HFFc6 (cell line): ENCODE measurements at regions not wholly inside any gene's neighbourhood (a gene's known extent, or its start where the extent isn't known, plus 50 kb on each side); places are given as distances from the start of the nearest gene placed in this dataset.

Source experiments
- DNase-seq: peaks from one replicate; pipeline ENCODE4 v3.0.0-alpha.2; 2018
- H3K27ac Mint-ChIP-seq: 2 replicates; pipeline ENCODE4 v1.8.0; 2020; ENCODE audit warnings: mild to moderate bottlenecking, mixed read lengths
- H3K27me3 Mint-ChIP-seq: 2 replicates; pipeline ENCODE4 v1.8.0; 2021; ENCODE audit warnings: mild to moderate bottlenecking, moderate library complexity, mixed read lengths; ENCODE audit not compliant: insufficient read depth
- H3K36me3 Mint-ChIP-seq: 2 replicates; pipeline ENCODE4 v1.8.0; 2021; ENCODE audit warnings: low read depth, mixed read lengths
- H3K4me1 Mint-ChIP-seq: 2 replicates; pipeline ENCODE4 v1.8.0; 2020; ENCODE audit warnings: low read depth, mixed read lengths
- H3K4me3 Mint-ChIP-seq: 2 replicates; pipeline ENCODE4 v1.8.0; 2020; ENCODE audit warnings: mild to moderate bottlenecking, moderate library complexity, mixed read lengths
- H3K9me3 Mint-ChIP-seq: 2 replicates; pipeline ENCODE4 v1.8.0; 2020; ENCODE audit warnings: mild to moderate bottlenecking, mixed read lengths
- TF ChIP-seq, protein P1 (sequence below): fragments of 200-600 bp; sonication (generic); IDR thresholded peaks from 2 replicates; pipeline ENCODE4 v1.5.0; 2021; ENCODE audit warnings: antibody characterized with exemption, mild to moderate bottlenecking

DNA sequence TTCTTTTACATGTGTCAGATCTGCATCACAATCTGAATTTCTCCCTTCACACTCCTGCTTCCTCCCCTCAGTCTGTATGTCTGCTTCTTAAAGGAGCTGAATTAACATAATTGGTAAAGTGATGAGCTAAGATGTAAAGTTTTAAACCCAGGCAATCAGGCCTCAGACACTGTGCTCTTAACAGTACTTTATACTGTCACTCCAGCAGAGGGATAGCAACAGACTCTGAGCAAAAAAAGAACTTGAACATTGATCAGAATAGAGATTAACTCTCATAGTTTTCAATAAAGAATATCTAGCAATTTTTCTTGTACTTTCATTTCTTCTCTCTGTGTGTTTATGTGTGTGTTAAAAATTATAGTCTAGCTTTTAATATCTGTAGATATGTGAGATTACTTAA, 110.3 kb downstream of the DUSP10 start:
- Mint-ChIP-seq H3K4me3 (no peak overlapping the region), H3K9me3 (peaks cover 1% of the 10 kb centered on the region; the same call in 1 of the 2 replicates), H3K27ac (no peak overlapping the region), H3K4me1 (peaks cover 9% of the 10 kb centered on the region), H3K27me3 (no peaks in the 10 kb centered on the region; the same call in 1 of the 2 replicates), H3K36me3 (no peaks in the 10 kb centered on the region)
- no peak for DNase-seq
- TF ChIP-seq, protein P1, sequence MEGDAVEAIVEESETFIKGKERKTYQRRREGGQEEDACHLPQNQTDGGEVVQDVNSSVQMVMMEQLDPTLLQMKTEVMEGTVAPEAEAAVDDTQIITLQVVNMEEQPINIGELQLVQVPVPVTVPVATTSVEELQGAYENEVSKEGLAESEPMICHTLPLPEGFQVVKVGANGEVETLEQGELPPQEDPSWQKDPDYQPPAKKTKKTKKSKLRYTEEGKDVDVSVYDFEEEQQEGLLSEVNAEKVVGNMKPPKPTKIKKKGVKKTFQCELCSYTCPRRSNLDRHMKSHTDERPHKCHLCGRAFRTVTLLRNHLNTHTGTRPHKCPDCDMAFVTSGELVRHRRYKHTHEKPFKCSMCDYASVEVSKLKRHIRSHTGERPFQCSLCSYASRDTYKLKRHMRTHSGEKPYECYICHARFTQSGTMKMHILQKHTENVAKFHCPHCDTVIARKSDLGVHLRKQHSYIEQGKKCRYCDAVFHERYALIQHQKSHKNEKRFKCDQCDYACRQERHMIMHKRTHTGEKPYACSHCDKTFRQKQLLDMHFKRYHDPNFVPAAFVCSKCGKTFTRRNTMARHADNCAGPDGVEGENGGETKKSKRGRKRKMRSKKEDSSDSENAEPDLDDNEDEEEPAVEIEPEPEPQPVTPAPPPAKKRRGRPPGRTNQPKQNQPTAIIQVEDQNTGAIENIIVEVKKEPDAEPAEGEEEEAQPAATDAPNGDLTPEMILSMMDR, result no peak

DNA sequence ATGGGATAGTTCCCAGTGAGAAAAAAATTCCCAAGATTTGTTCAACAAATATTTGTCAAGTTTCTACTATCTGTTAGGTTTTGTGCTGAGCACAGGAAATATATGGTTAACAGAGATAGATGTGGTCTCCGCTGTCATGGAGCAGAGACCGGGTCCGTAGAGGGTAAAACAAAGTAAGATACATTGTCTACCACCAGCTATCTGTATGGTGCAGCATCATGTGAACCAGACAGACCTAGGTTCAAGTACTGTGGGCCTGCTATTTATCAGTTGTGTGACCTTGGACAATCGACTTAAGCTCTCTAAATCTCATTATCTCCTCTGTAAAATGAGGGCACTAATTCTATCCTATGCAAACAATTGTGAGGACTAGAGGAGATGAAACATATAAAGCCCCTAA, 109.8 kb downstream of the DUSP10 start:
- TF ChIP-seq, protein P1, result no peak
- Mint-ChIP-seq H3K9me3 (no peaks in the 10 kb centered on the region), H3K4me3 (no peak overlapping the region), H3K36me3 (no peaks in the 10 kb centered on the region), H3K27ac (no peak overlapping the region), H3K4me1 (peaks cover 15% of the 10 kb centered on the region), H3K27me3 (no peaks in the 10 kb centered on the region; the same call in 1 of the 2 replicates)
- DNase-seq, result no peak

DNA sequence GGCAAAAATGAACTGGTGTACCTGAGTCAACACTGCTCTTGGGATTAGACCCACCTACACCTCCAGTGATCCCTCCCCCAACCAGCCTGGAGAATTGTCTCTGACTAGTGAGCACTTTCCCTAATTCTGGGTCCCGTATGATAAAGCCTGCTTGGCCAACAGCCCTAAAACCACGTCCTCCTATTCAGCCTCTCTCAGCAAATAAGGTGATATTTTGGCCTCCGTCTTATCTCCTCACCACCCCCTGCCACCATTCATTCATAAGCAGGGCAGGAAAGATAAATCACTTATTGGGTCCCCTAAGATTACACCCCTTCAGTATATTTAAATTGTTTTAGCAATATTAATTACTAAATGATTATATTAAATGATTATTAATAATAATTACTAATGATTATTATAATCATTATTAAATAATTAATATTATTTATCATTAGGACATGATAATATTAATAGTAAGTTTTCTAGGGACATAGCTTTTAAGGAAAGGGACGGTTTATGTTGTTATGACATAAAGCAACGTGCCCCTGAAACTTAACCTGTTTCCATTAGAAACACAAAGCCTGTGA, 108.0 kb downstream of the DUSP10 start:
- Mint-ChIP-seq H3K9me3 (no peaks in the 10 kb centered on the region), H3K4me3 (no peak overlapping the region), H3K27me3 (no peaks in the 10 kb centered on the region; the same call in 1 of the 2 replicates), H3K36me3 (no peaks in the 10 kb centered on the region), H3K27ac (no peak overlapping the region), H3K4me1 (peaks cover 26% of the 10 kb centered on the region)
- TF ChIP-seq, protein P1, result no peak
- no peak for DNase-seq

DNA sequence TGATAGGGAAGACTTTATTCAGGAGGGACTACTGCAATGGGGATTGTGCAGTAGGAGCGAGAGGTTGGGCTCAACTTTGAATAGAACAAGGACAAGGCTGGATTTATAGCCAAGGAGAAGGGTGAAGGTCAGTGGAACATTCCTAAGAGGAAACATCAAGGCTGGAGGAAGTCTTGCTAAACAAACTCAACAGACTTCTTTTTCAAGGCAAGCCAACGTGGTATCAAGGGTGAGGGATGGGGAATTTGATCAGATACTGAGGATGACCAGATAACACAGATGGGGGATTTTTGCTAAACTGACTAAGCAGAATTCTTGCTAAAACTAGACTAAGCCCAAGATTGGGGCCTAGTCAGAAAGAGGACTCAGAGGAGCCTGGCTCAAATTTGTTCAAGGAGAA, 107.3 kb downstream of the DUSP10 start:
- DNase-seq, result no peak
- Mint-ChIP-seq H3K4me1 (peaks cover 26% of the 10 kb centered on the region), H3K27ac (no peak overlapping the region), H3K27me3 (no peaks in the 10 kb centered on the region; the same call in 1 of the 2 replicates), H3K9me3 (no peaks in the 10 kb centered on the region), H3K4me3 (no peak overlapping the region), H3K36me3 (no peaks in the 10 kb centered on the region)
- TF ChIP-seq, protein P1, result no peak

DNA sequence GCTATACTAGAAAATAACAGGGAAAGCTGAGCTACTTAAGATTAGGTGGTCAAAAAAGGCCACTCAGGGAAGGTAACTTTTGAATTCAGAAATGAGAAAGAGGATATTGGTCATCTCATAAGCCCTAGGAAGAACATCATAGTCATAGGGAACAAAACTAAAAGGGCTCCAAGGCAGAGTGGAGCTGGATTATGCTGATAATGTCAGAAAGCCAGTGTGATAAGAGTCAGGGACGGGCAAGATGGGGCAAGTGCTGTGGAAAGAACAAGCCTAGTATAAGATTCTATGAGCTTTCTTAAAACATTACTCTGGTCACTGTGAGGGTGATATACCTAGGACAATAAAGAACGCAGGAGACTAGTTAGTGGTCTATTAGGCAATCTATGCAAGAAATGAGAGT, 106.6 kb downstream of the DUSP10 start:
- Mint-ChIP-seq H3K27ac (no peak overlapping the region), H3K27me3 (no peaks in the 10 kb centered on the region; the same call in 1 of the 2 replicates), H3K4me3 (no peak overlapping the region), H3K9me3 (no peaks in the 10 kb centered on the region), H3K4me1 (peaks cover 26% of the 10 kb centered on the region), H3K36me3 (no peaks in the 10 kb centered on the region)
- DNase-seq, result no peak
- TF ChIP-seq, protein P1, result no peak
